ENCODE measurements at regions not wholly inside any gene's neighbourhood (a gene's known extent, or its start where the extent isn't known, plus 50 kb on each side); places are given as distances from the start of the nearest gene placed in this dataset.
"Not testable (repeated sequence)": the region's sequence is repeated elsewhere in the genome, so short reads cannot be mapped to it uniquely, and the experiment has no call there.

- not testable (repeated sequence) for TF ChIP-seq MAX (IDR thresholded peaks at IDR 0.05; ENCODE audit: insufficient read depth, insufficient read length); CTCF (IDR thresholded peaks at IDR 0.05; ENCODE audit: extremely low read depth in 1 of 2, insufficient read depth in 1 of 2, low read depth in 1 of 2, low read length in 2 of 2); POLR2A (IDR thresholded peaks at IDR 0.05; ENCODE audit: low read depth, low read length); JUN (IDR thresholded peaks at IDR 0.05; ENCODE audit: borderline replicate concordance, insufficient read depth, insufficient read length, low read depth)
Measured at GRCh38 chr2:111546578-111546977, 337.4 kb downstream of the ANAPC1 start.
